GM12878 (cell line): ENCODE measurements at regions not wholly inside any gene's neighbourhood (a gene's known extent, or its start where the extent isn't known, plus 50 kb on each side); places are given as distances from the start of the nearest gene placed in this dataset.

Experiments used
- ATAC-seq: fragments of 200-7000 bp; cut with Tn5 transposase; 3 replicates; pipeline ENCODE4 v1.9.1; 2020; ENCODE audit warnings: mild to moderate bottlenecking, moderate library complexity
- BruUV-seq: library from RNA; stranded (reverse); fragments of 400-500 nt; replicated peaks from 2 replicates; lab custom pipeline; 2021; lab: Mats Ljungman, UMichigan
- CTCF ChIA-PET: fragments of 300-600 bp; sonication (Branson Sonifier 250); formaldehyde crosslinking; extraction: SDS; loops from one replicate; lab custom pipeline; 2021; ENCODE audit warnings: inconsistent platforms; lab: Yijun Ruan, JAX
- POLR2A ChIA-PET: fragments of 350-600 bp; formaldehyde crosslinking; extraction: SDS; loops from one replicate; lab custom pipeline; 2021; ENCODE audit warnings: inconsistent platforms; lab: Charles Lee
- RAD21 ChIA-PET: fragments of 300-600 bp; sonication (Branson Sonifier 250); formaldehyde crosslinking; loops from one replicate; lab custom pipeline; 2023; ENCODE audit warnings: antibody characterized with exemption; ENCODE audit not compliant: unreplicated experiment; lab: Charles Lee
- SMC1A ChIA-PET: fragments of 300-600 bp; sonication (Branson Sonifier 250); formaldehyde crosslinking; loops from one replicate; lab custom pipeline; 2023; ENCODE audit not compliant: unreplicated experiment, uncharacterized antibody; lab: Charles Lee
- DNase-seq: peaks from one replicate; pipeline ENCODE4 v3.0.0-alpha.2; 2011; ENCODE audit warnings: low read depth, low spot score
- FAIRE-seq: peaks from 3 replicates; lab custom pipeline; 2011; peaks lifted over from hg19 to GRCh38; lab: Jason Lieb, UNC
- H2AFZ ChIP-seq: 2 replicates; pipeline ENCODE4 v1.6.0; 2011; ENCODE audit warnings: low read depth, low read length, control low read depth; ENCODE audit not compliant: control insufficient read depth
- H3K27ac ChIP-seq: 2 replicates; pipeline ENCODE4 v1.5.1; 2011; ENCODE audit warnings: control low read depth; ENCODE audit not compliant: control insufficient read depth, insufficient read depth
- H3K27me3 ChIP-seq, 2 experiments: replicated peaks in 1 of 2; 2 replicates each; pipeline versions ENCODE4 v1.6.0 to v1.6.1; 2011; ENCODE audit warnings: low read length in 1 of 2; ENCODE audit not compliant: control insufficient read depth in 2 of 2, insufficient read depth in 2 of 2
- H3K36me3 ChIP-seq, 2 experiments: 2 replicates each; pipeline ENCODE4 v1.5.1; 2011; ENCODE audit warnings: low read length in 1 of 2; ENCODE audit not compliant: control insufficient read depth in 2 of 2, insufficient read depth in 2 of 2
- H3K4me1 ChIP-seq: 2 replicates; pipeline ENCODE4 v1.6.1; 2011; ENCODE audit warnings: mild to moderate bottlenecking, low read length, moderate library complexity, mixed read lengths; ENCODE audit not compliant: control insufficient read depth, insufficient read depth
- H3K4me2 ChIP-seq: 2 replicates; pipeline ENCODE4 v1.6.0; 2011; ENCODE audit warnings: control low read depth; ENCODE audit not compliant: control insufficient read depth, insufficient read depth
- H3K4me3 ChIP-seq: fragments of 200-600 bp; sonication (generic); 2 replicates; pipeline ENCODE4 v1.5.1; 2016
- H3K79me2 ChIP-seq: 2 replicates; pipeline ENCODE4 v1.6.0; 2011; ENCODE audit warnings: low read length; ENCODE audit not compliant: control insufficient read depth, insufficient read depth
- H3K9ac ChIP-seq: 2 replicates; pipeline ENCODE4 v1.8.0; 2011; ENCODE audit warnings: low read length, control low read depth, mixed read lengths; ENCODE audit not compliant: control insufficient read depth, insufficient read depth
- H3K9me3 ChIP-seq: replicated peaks from 3 replicates; pipeline ENCODE4 v1.5.1; 2011; ENCODE audit warnings: mild to moderate bottlenecking, low read length; ENCODE audit not compliant: control insufficient read depth, insufficient read depth
- H4K20me1 ChIP-seq: 2 replicates; pipeline ENCODE4 v1.6.0; 2011; ENCODE audit not compliant: control insufficient read depth, insufficient read depth
- CBX3 ChIP-seq: fragments of 200-600 bp; sonication (generic); IDR thresholded peaks from 2 replicates; pipeline ENCODE4 v1.6.1; 2016; ENCODE audit warnings: low read depth, borderline replicate concordance
- E4F1 ChIP-seq: fragments of 450-650 bp; IDR thresholded peaks from 2 replicates; pipeline ENCODE4 v1.6.1; 2018; ENCODE audit warnings: borderline replicate concordance, mild to moderate bottlenecking; ENCODE audit not compliant: partially characterized antibody
- HCFC1 ChIP-seq: fragments of 150-350 bp; IDR thresholded peaks from 2 replicates; pipeline ENCODE4 v1.6.1; 2014; ENCODE audit warnings: low read length
- HDGF ChIP-seq: fragments of 450-650 bp; IDR thresholded peaks from 2 replicates; pipeline ENCODE4 v1.6.1; 2016; ENCODE audit warnings: antibody characterized with exemption
- KAT2A ChIP-seq: conservative IDR thresholded peaks from 2 replicates; pipeline ENCODE4 v1.6.1; 2011; ENCODE audit warnings: low read depth, low read length; ENCODE audit not compliant: control insufficient read depth
- LARP7 ChIP-seq: fragments of 450-650 bp; IDR thresholded peaks from 2 replicates; pipeline ENCODE4 v1.6.1; 2017; ENCODE audit warnings: mild to moderate bottlenecking
- MAX ChIP-seq: IDR thresholded peaks from 2 replicates; pipeline ENCODE4 v1.6.1; 2012; ENCODE audit warnings: low read depth, low read length, improper control_type of control experiment
- MEF2B ChIP-seq: fragments of 450-650 bp; IDR thresholded peaks from 2 replicates; pipeline ENCODE4 v1.6.1; 2018; ENCODE audit warnings: mild to moderate bottlenecking, moderate library complexity; ENCODE audit not compliant: partially characterized antibody, poor library complexity, severe bottlenecking
- NBN ChIP-seq: fragments of 450-650 bp; IDR thresholded peaks from 2 replicates; pipeline ENCODE4 v1.6.1; 2016
- PKNOX1 ChIP-seq: fragments of 450-650 bp; IDR thresholded peaks from 2 replicates; pipeline ENCODE4 v1.6.1; 2016; ENCODE audit warnings: mild to moderate bottlenecking
- POU2F2 ChIP-seq: IDR thresholded peaks from 3 replicates; pipeline ENCODE4 v1.6.1; 2011; ENCODE audit warnings: low read depth, mild to moderate bottlenecking, low read length, borderline replicate concordance
- WRNIP1 ChIP-seq: IDR thresholded peaks from 2 replicates; pipeline ENCODE4 v1.6.1; 2011; ENCODE audit warnings: low read depth, low read length, improper control_type of control experiment, borderline replicate concordance
- ZZZ3 ChIP-seq: IDR thresholded peaks from 2 replicates; pipeline ENCODE4 v1.6.1; 2011; ENCODE audit warnings: low read depth; ENCODE audit not compliant: control insufficient read depth, insufficient read length
- WGBS: methylation state at CpG from one replicate; pipeline ENCODE4 v1.1.6; 2016; ENCODE audit warnings: low lambda C conversion rate; ENCODE audit not compliant: insufficient replicate concordance, insufficient coverage; ENCODE audit errors: missing lambda C conversion rate; 5-methylcytosine and 5-hydroxymethylcytosine counted together
- in situ Hi-C: fragments of 300-500 bp; cut with MboI; formaldehyde crosslinking; loops from 9 replicates; pipeline ENCODE4 v1.14.3; 2018; ENCODE audit warnings: mixed read lengths
- intact Hi-C: fragments of 100-400 bp; cut with micrococcal nuclease; formaldehyde crosslinking; loops from one replicate; pipeline ENCODE4 v1.14.2; 2022; ENCODE audit not compliant: unreplicated experiment

DNA sequence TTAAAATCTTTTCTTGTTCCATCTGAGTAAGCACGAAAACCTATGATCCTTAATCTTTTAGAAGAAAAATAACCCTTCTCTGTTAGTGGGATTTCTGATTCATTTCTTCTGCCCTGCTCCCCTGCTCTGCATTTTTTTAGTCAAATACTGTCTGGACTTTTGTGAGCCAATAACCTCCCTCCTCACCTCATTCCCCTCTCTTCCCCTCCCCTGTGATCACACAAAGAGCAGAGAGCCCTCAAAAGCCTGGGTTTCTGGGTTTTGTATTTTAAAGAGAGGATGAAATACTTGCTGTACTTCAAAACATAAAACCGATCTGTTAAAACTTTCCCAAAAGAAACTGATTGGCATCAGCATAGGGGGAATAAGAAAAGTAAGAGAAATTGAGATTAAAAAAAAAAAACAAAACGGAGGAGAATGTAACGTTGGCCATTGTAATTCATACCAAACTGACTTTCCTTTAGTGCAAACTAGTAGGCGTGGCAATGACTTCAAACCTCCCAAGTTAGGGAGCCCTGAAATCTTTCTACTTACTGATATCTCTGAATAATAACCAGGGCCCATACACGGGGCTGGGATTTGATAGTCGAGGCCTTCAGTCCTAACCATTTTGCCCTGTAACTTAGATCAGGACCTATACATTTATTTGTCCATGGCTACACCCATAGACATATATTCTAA lies 232.9 kb downstream of the TM9SF2 start:
- FAIRE-seq, result no peak
- no TSS peak for BruUV-seq
- Histone ChIP-seq H3K79me2 (no peaks in the 10 kb centered on the region), H3K4me2 (no peak overlapping the region), H3K9ac (no peak overlapping the region), H2AFZ (no peak overlapping the region), H3K4me1 (no peaks in the 10 kb centered on the region)
- no peak for DNase-seq
- TF ChIP-seq NBN, result no peak
- TF ChIP-seq HDGF, result no peak
- TF ChIP-seq LARP7, result no peak
- TF ChIP-seq MEF2B, result no peak
- TF ChIP-seq MAX, result no peak
- no peak for TF ChIP-seq PKNOX1
- TF ChIP-seq ZZZ3, result no peak
- TF ChIP-seq E4F1, result no peak
- TF ChIP-seq KAT2A, result no peak
- no peak for TF ChIP-seq CBX3
- no peak for TF ChIP-seq POU2F2
- TF ChIP-seq WRNIP1, result no peak
- TF ChIP-seq HCFC1, result no peak
- TF ChIP-seq, all 136 proteins: peak for 0
- Histone ChIP-seq H4K20me1 (no peaks in the 10 kb centered on the region), H3K4me3 (no peak overlapping the region), H3K9me3 (no peaks in the 10 kb centered on the region), H3K36me3 (no peaks in the 10 kb centered on the region), H3K27ac (no peak overlapping the region), H3K27me3 (no peaks in the 10 kb centered on the region)
- ChIA-PET SMC1A (interaction anchor here (1.0 kb wide), 1 partner anchor 9 kb away, joined by 3 read pairs; no protein-coding TSS in a partner anchor), RAD21 (no interaction called here), CTCF (no interaction called here), POLR2A (no interaction called here)
- in situ Hi-C loops, result no loop called here
- 45% methylated on average over 7 of the region's 7 CpGs for WGBS
- intact Hi-C loops, result no loop called here
- no peak for ATAC-seq
